H9 (cell line): ENCODE measurements at regions not wholly inside any gene's neighbourhood (a gene's known extent, or its start where the extent isn't known, plus 50 kb on each side); places are given as distances from the start of the nearest gene placed in this dataset.

ENCODE experiments used
- DNase-seq: peaks from one replicate; pipeline ENCODE4 v3.0.0-alpha.2; 2017
- H2AFZ ChIP-seq: one replicate; pipeline ENCODE4 v1.6.1; 2013; ENCODE audit warnings: mild to moderate bottlenecking, low read length, control low read depth, moderate library complexity
- H2AK5ac ChIP-seq: 2 replicates; pipeline ENCODE4 v1.6.1; 2013; ENCODE audit warnings: low read length, control low read depth, mixed read lengths; ENCODE audit not compliant: insufficient read length
- H2BK120ac ChIP-seq: one replicate; pipeline ENCODE4 v1.6.1; 2013; ENCODE audit warnings: low read depth, mild to moderate bottlenecking, low read length, control low read depth, inconsistent platforms; ENCODE audit not compliant: poor library complexity, severe bottlenecking
- H2BK12ac ChIP-seq: 2 replicates; pipeline ENCODE4 v1.6.1; 2013; ENCODE audit warnings: low read length, control low read depth, mixed read lengths, low read depth; ENCODE audit not compliant: insufficient read length
- H2BK15ac ChIP-seq: 2 replicates; pipeline ENCODE4 v1.6.1; 2013; ENCODE audit warnings: low read depth, low read length, control low read depth
- H2BK20ac ChIP-seq: one replicate; pipeline ENCODE4 v1.6.1; 2013; ENCODE audit warnings: low read depth, mild to moderate bottlenecking, low read length, control low read depth, inconsistent platforms; ENCODE audit not compliant: poor library complexity, severe bottlenecking
- H2BK5ac ChIP-seq: 2 replicates; pipeline ENCODE4 v1.6.1; 2013; ENCODE audit warnings: low read length, control low read depth, mixed read lengths; ENCODE audit not compliant: insufficient read length
- H3K14ac ChIP-seq: 2 replicates; pipeline ENCODE4 v1.6.1; 2013; ENCODE audit warnings: low read length, control low read depth; ENCODE audit not compliant: insufficient read depth
- H3K18ac ChIP-seq: 2 replicates; pipeline ENCODE4 v1.6.1; 2013; ENCODE audit warnings: low read depth, mild to moderate bottlenecking, mixed read lengths, low read length, control low read depth; ENCODE audit not compliant: insufficient read length
- H3K23ac ChIP-seq: 2 replicates; pipeline ENCODE4 v1.6.1; 2013; ENCODE audit warnings: low read length, control low read depth, mixed read lengths, low read depth; ENCODE audit not compliant: insufficient read length
- H3K23me2 ChIP-seq: 2 replicates; pipeline ENCODE4 v1.6.1; 2013; ENCODE audit warnings: low read depth, mild to moderate bottlenecking, mixed read lengths, low read length, control low read depth; ENCODE audit not compliant: insufficient read length, poor library complexity, severe bottlenecking
- H3K27ac ChIP-seq: 2 replicates; pipeline ENCODE4 v1.5.1; 2013; ENCODE audit warnings: low read length, control low read depth, mixed read lengths, low read depth; ENCODE audit not compliant: insufficient read length
- H3K27me3 ChIP-seq: 2 replicates; pipeline ENCODE4 v1.6.1; 2013; ENCODE audit warnings: low read length, control low read depth, inconsistent platforms; ENCODE audit not compliant: insufficient read depth
- H3K4ac ChIP-seq: 2 replicates; pipeline ENCODE4 v1.6.1; 2013; ENCODE audit warnings: low read depth, mild to moderate bottlenecking, control low read depth, inconsistent platforms, low read length, moderate library complexity
- H3K4me1 ChIP-seq: 2 replicates; pipeline ENCODE4 v1.6.1; 2013; ENCODE audit warnings: low read length, control low read depth, inconsistent platforms; ENCODE audit not compliant: insufficient read depth
- H3K4me2 ChIP-seq: 2 replicates; pipeline ENCODE4 v1.6.1; 2013; ENCODE audit warnings: low read length, control low read depth, mixed read lengths; ENCODE audit not compliant: insufficient read length, insufficient read depth
- H3K56ac ChIP-seq: 2 replicates; pipeline ENCODE4 v1.6.1; 2013; ENCODE audit warnings: low read depth, mild to moderate bottlenecking, mixed read lengths, low read length, control low read depth; ENCODE audit not compliant: insufficient read length
- H3K79me1 ChIP-seq: 2 replicates; pipeline ENCODE4 v1.6.1; 2013; ENCODE audit warnings: low read depth, mild to moderate bottlenecking, moderate library complexity, low read length, control low read depth, inconsistent platforms; ENCODE audit not compliant: insufficient read depth, poor library complexity, severe bottlenecking
- H3K79me2 ChIP-seq: 2 replicates; pipeline ENCODE4 v1.6.1; 2013; ENCODE audit warnings: low read length, control low read depth, inconsistent platforms; ENCODE audit not compliant: insufficient read depth
- H3K9ac ChIP-seq: 2 replicates; pipeline ENCODE4 v1.6.1; 2013; ENCODE audit warnings: low read length, control low read depth, mixed read lengths; ENCODE audit not compliant: insufficient read length; ENCODE audit errors: extremely low read depth
- H3K9me3 ChIP-seq: one replicate; pipeline ENCODE4 v1.6.1; 2013; ENCODE audit warnings: low read depth, low read length, inconsistent platforms; ENCODE audit not compliant: control insufficient read depth
- H3T11ph ChIP-seq: one replicate; pipeline ENCODE4 v1.6.1; 2013; ENCODE audit warnings: mild to moderate bottlenecking, low read length, control low read depth, inconsistent platforms
- H4K20me1 ChIP-seq: one replicate; pipeline ENCODE4 v1.6.1; 2013; ENCODE audit not compliant: control insufficient read depth, insufficient read length, insufficient read depth
- H4K5ac ChIP-seq: 2 replicates; pipeline ENCODE4 v1.6.1; 2013; ENCODE audit warnings: low read depth, mild to moderate bottlenecking, mixed read lengths, low read length, control low read depth; ENCODE audit not compliant: insufficient read length
- H4K8ac ChIP-seq: replicated peaks from 2 replicates; pipeline ENCODE4 v1.6.1; 2013; ENCODE audit warnings: low read length, control low read depth, mixed read lengths, low read depth; ENCODE audit not compliant: insufficient read length
- H4K91ac ChIP-seq: 2 replicates; pipeline ENCODE4 v1.6.1; 2013; ENCODE audit warnings: low read depth, mild to moderate bottlenecking, moderate library complexity, mixed read lengths, low read length, control low read depth; ENCODE audit not compliant: insufficient read length
- H3K27ac Mint-ChIP-seq, 3 experiments: 2 replicates in 2 of 3; 3 replicates in 1 of 3; pipeline ENCODE4 v1.8.0; 2020 to 2021; ENCODE audit warnings: mixed read lengths in 3 of 3, mild to moderate bottlenecking in 1 of 3, moderate library complexity in 1 of 3
- H3K27me3 Mint-ChIP-seq: 2 replicates; pipeline ENCODE4 v1.8.0; 2021; ENCODE audit warnings: low read depth, mild to moderate bottlenecking, moderate library complexity, mixed read lengths
- H3K36me3 Mint-ChIP-seq, 3 experiments: 2 replicates in 2 of 3; 3 replicates in 1 of 3; pipeline ENCODE4 v1.8.0; 2020 to 2021; ENCODE audit warnings: low read depth in 3 of 3, mixed read lengths in 3 of 3; ENCODE audit not compliant: insufficient read depth in 1 of 3
- H3K4me1 Mint-ChIP-seq, 2 experiments: 2 replicates each; pipeline ENCODE4 v1.8.0; 2020; ENCODE audit warnings: mixed read lengths in 2 of 2
- H3K4me3 Mint-ChIP-seq, 2 experiments: 2 replicates in 1 of 2; 3 replicates in 1 of 2; pipeline ENCODE4 v1.8.0; 2020 to 2021; ENCODE audit warnings: mild to moderate bottlenecking in 2 of 2, mixed read lengths in 2 of 2, moderate library complexity in 1 of 2
- H3K9me3 Mint-ChIP-seq, 2 experiments: 2 replicates in 1 of 2; 3 replicates in 1 of 2; pipeline ENCODE4 v1.8.0; 2020; ENCODE audit warnings: mild to moderate bottlenecking in 2 of 2, mixed read lengths in 2 of 2, moderate library complexity in 1 of 2
- CTCF ChIP-seq: fragments of 200-600 bp; sonication (generic); conservative IDR thresholded peaks from 3 replicates; pipeline ENCODE4 v1.8.0; 2021; ENCODE audit warnings: antibody characterized with exemption, mild to moderate bottlenecking
- WGBS: extraction: QIAGEN DNeasy Blood & Tissue Kit; methylation state at CpG from one replicate; pipeline ENCODE4 v1.1.7; 2013; ENCODE audit warnings: missing lambda C conversion rate, low lambda C conversion rate, mixed read lengths; ENCODE audit not compliant: insufficient read length; ENCODE audit errors: extremely low coverage; 5-methylcytosine and 5-hydroxymethylcytosine counted together

- no CpG with 5 or more reads among the region's 3 CpGs for WGBS
- Histone ChIP-seq H4K8ac (no peak overlapping the region), H3K27ac (no peak overlapping the region)
Observed at GRCh38 chr12:75765170-75766059, 254.0 kb upstream of the KRR1 start.

More at GRCh38 chr12:75765170-75766059, 254.0 kb upstream of the KRR1 start:
- H3K79me2 ChIP-seq: no peaks in the 10 kb centered on the region
- no peaks in the 10 kb centered on the region for H3K27me3 ChIP-seq
- no peaks in the 10 kb centered on the region for H3K36me3 Mint-ChIP-seq
- no peak overlapping the region for H3K14ac ChIP-seq
- H3K9me3 Mint-ChIP-seq: no peaks in the 10 kb centered on the region
- no peak overlapping the region for H2BK5ac ChIP-seq
- no peaks in the 10 kb centered on the region; the same call in 1 of the 2 replicates for H3K27me3 Mint-ChIP-seq
- no peak overlapping the region for H2BK15ac ChIP-seq
- no peaks in the 10 kb centered on the region for H3K9me3 ChIP-seq
- no peak overlapping the region for H2BK20ac ChIP-seq
- no peak overlapping the region for H2BK120ac ChIP-seq
- no peak overlapping the region for H4K5ac ChIP-seq
- no peak overlapping the region for H3K18ac ChIP-seq
- no peak for DNase-seq
- no peak overlapping the region for H2BK12ac ChIP-seq
- H3K27ac Mint-ChIP-seq: no peak overlapping the region; a peak in 1 of 7 replicates
- H3K9ac ChIP-seq: no peak overlapping the region
- no peak overlapping the region for H3K4ac ChIP-seq
- H3K79me1 ChIP-seq: no peaks in the 10 kb centered on the region
- H4K91ac ChIP-seq: no peak overlapping the region
- H3K4me3 Mint-ChIP-seq: no peak overlapping the region
- no peak overlapping the region for H3K23ac ChIP-seq
- peaks cover 9% of the 10 kb centered on the region for H3K4me1 ChIP-seq
- no peak overlapping the region for H3K56ac ChIP-seq
- H3K23me2 ChIP-seq: no peaks in the 10 kb centered on the region
- peaks cover 47 to 56% of the 10 kb centered on the region in 2 experiments for H3K4me1 Mint-ChIP-seq
- no peak for TF ChIP-seq CTCF
- no peak overlapping the region for H3K4me2 ChIP-seq
- H4K20me1 ChIP-seq: no peaks in the 10 kb centered on the region
- H2AK5ac ChIP-seq: no peak overlapping the region
- no peak overlapping the region for H3T11ph ChIP-seq
- H2AFZ ChIP-seq: no peak overlapping the region
